ENCODE measurements at regions not wholly inside any gene's neighbourhood (a gene's known extent, or its start where the extent isn't known, plus 50 kb on each side); places are given as distances from the start of the nearest gene placed in this dataset.
"Not testable (repeated sequence)": the region's sequence is repeated elsewhere in the genome, so short reads cannot be mapped to it uniquely, and the experiment has no call there.

- no peak for DNase-seq (ENCODE audit: low spot score)
Measured at GRCh38 chr18:28791101-28791500, 614.2 kb upstream of the CDH2 start.

- DNase-seq (ENCODE audit: low spot score), result no peak
Measured at GRCh38 chr18:28789502-28789901, 612.6 kb upstream of the CDH2 start.

DNA sequence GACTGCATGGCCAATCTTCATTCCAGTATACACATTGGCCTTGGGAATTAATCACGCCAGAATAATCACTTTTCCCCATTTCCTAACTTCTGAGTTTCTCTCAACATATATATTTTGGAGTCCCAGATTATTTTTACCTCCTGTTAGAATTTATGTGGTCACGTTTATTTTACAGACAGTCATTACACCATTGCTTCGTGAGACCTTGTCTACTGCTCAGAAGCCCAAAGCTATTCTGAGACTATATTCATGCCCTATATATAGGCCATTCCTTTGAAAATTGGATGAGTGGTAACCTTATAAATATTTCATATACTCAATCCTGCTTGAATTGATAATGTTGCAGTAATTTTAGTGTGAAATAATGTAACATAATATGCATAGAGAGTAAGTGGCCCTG lies 610.0 kb upstream of the CDH2 start:
- DNase-seq (ENCODE audit: low spot score), result no peak

DNA sequence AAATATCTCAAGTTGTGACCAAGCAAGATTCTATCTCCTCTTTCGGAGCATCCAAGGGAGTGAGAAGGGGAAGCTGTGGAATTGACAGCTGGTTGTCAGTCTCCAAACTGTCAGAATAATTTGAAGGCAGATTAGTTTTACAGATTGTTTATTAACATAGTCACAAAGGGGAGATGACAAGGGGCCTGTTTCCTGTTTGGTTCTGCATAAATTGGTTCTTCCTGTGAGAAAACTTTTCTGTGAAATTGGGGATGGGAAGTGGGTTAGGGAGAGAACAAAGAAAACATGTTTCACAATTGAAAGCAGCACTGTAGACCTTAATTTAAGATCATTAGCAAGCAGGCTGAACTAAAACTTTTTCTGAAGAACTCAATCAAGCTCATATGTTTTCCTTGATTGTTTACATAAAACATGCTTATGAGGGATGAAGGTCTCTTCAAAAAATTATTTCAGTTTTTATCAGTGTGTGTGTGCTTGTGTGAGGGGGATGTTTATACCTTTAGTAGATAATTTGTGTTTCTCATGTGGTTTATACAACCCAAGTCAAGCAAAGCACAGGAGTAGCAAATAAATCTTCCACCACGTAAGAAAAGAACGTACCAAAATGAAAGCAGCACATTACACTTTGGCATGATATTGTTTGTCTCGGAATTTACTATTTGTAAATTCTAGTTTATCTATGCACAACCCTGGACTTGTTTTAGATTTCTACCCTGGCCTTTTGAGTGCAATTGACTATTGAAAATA lies 604.9 kb upstream of the CDH2 start:
- no peak for DNase-seq (ENCODE audit: low spot score)

DNA sequence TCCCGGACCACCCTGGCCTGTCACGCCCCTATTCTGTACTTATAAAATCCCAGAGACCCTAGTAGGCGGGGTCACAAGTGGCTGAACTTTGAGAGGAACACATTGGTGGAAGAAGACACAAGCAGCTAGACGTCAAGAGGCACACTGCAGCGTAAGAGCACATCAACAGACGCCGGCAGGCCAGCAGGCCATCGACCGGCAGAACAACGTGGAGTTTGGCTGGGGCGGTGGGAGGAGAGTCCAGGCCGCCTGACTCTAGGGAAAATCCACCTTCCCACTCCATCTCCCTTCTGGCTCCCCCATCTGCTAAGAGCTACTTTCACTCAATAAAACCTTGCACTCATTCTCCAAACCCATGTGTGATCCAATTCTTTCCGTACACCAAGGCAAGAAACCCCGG lies 601.8 kb upstream of the CDH2 start:
- DNase-seq (ENCODE audit: low spot score), result no peak

DNA sequence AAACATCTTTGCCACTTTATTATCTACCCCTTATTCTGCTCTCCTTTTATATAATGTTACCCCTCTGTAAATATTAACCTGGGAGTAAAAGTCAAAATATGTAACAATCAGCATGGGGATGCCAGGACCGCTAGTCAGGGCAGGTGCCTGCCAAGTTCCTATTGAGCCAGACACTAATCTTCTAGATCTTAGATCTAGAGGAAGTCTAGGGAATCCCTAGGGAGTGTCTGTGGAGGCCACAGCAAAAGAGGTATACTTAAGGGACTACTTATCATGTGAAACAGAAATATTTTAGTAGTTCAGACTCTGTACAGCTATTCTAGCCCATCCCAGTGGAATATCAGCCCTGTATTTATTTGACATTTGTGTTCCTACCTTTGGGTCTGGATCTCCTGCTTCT lies 600.8 kb upstream of the CDH2 start:
- DNase-seq (ENCODE audit: low spot score), result no peak

DNA sequence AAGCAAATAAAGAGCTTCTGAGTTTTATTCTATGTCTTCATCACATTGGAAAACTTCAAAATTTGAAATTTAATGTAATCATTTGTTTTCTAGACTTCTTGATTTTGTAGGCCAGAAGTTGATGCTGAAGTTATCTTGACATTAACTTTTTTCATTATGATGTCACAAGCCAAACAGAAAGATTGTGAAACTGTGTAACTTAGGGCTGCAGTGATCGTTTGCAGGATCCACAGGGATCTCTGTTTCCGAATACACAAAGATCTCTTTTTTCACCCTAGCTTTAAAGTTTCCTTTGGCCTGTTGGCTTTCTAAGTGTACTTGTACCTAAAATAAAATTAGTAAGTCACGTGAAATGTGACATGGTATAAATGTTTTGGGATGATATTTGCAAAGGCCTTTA lies 594.9 kb upstream of the CDH2 start:
- no peak for DNase-seq (ENCODE audit: low spot score)

- DNase-seq (ENCODE audit: low spot score), result no peak
Measured at GRCh38 chr18:28768791-28769768, 592.1 kb upstream of the CDH2 start.

DNA sequence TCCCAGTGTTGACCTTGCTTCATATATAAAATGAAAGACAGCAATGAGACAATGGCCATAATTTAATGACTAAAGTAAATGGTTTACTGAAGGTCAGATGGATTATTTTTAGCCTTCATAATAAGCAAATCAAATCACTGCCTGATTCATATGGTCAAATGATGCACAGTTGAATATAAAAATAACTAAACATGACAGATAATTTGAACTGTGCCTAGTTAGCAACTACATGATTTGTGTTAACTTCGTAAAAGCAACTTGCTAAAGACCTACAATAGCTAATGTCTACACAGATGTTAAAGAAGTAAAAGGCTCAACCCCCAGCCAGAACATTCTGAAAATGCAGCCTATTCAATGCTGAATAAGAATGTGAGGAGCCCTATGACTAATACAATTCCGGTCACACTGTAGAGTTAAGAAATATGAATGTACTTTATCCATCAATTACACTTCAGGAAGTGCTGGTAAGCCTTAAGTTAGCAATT lies 590.8 kb upstream of the CDH2 start:
- DNase-seq (ENCODE audit: low spot score), result no peak

- DNase-seq (ENCODE audit: low spot score), result no peak
Measured at GRCh38 chr18:28767201-28767600, 590.3 kb upstream of the CDH2 start.

- DNase-seq (ENCODE audit: low spot score), result no peak
Measured at GRCh38 chr18:28766721-28767120, 589.8 kb upstream of the CDH2 start.

- DNase-seq (ENCODE audit: low spot score), result no peak
Measured at GRCh38 chr18:28766027-28766426, 589.1 kb upstream of the CDH2 start.

- no peak for DNase-seq (ENCODE audit: low spot score)
Measured at GRCh38 chr18:28760299-28760698, 583.4 kb upstream of the CDH2 start.

DNA sequence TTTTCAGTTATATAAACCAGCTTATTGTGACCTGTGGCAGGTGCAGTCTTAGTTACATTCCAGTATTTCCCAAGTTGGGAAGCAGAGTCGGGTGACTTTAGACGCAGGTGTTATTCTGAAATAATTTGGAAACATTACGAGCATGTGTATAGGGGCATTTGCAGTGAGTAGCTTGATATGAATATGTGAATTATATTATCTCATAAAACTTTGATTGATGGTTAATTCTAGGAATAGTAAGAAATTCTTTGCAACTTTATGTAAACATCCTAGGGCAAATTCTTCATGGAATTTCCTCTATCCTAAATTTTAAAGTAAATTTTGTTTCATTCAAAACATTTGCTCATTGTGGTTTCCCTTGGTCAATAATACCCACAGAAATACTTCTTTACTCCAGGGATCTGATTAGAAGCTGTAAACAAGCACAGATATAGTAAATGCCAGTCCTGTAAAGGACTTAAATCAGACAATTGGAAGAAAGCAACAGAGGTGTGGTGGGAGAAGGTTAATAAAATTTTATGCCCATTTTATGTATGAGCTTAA lies 580.6 kb upstream of the CDH2 start:
- DNase-seq (ENCODE audit: low spot score), result no peak

- DNase-seq (ENCODE audit: low spot score), result no peak
Measured at GRCh38 chr18:28743115-28743514, 566.2 kb upstream of the CDH2 start.

GRCh38 chr18:28740575-28740974 lies 563.6 kb upstream of the CDH2 start:
- no peak for DNase-seq (ENCODE audit: low spot score)

- DNase-seq (ENCODE audit: low spot score), result no peak
Measured at GRCh38 chr18:28736951-28737350, 560.0 kb upstream of the CDH2 start.

DNA sequence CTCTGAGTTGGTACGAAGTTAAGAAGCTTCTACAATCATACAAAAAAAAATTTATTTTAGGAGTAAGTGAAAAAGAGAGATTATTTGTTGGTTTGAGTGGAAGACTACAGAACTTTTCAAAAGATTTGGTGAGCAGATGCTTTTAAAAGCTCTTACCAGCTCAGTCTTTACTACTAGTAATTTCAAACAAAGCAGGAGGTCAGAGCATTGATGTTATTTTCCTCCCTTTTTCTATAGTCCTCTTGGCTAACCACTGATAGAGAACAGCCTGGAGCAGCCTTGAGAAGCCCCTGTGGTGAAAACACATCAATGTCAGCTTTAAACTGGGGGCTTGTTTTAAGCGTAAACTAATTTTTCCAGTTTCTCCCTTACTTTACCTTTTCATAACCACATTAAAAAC lies 559.3 kb upstream of the CDH2 start:
- no peak for DNase-seq (ENCODE audit: low spot score)

- DNase-seq (ENCODE audit: low spot score), result no peak
Measured at GRCh38 chr18:28735731-28736130, 558.8 kb upstream of the CDH2 start.

- DNase-seq (ENCODE audit: low spot score), result no peak
Measured at GRCh38 chr18:28729321-28729720, 552.4 kb upstream of the CDH2 start.

- DNase-seq (ENCODE audit: low spot score), result no peak
Measured at GRCh38 chr18:28728891-28729290, 552.0 kb upstream of the CDH2 start.

DNA sequence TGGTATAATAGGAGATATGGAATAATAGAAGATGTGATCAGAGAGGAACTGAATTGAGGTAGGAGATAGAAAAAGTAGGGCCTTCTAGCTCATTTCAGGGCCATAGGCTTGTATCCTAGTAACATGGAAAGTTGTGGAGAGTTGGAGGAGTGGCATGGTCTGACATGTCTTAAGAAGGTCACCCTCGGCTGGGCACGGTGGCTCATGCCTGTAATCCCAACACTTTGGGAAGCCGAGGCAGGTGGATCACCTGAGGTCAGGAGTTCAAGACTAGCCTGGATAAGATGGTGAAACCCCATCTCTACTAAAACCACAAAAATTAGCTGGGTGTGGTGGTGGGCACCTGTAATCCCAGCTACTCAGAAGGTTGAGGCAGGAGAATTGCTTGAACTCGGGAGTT lies 550.3 kb upstream of the CDH2 start:
- not testable (repeated sequence) for DNase-seq (ENCODE audit: low spot score)

- no peak for DNase-seq (ENCODE audit: low spot score)
Measured at GRCh38 chr18:28725876-28726275, 548.9 kb upstream of the CDH2 start.
